GM19099 (cell line): ENCODE measurements at regions not wholly inside any gene's neighbourhood (a gene's known extent, or its start where the extent isn't known, plus 50 kb on each side); places are given as distances from the start of the nearest gene placed in this dataset.

Experiments used
- POLR2A ChIP-seq: IDR thresholded peaks from 3 replicates; pipeline ENCODE4 v1.6.1; 2011; ENCODE audit warnings: low read depth; ENCODE audit not compliant: insufficient read length; ENCODE audit errors: extremely low read depth

GRCh38 chr12:127230843-127231260 lies 1036.1 kb upstream of the TMEM132C start:
- TF ChIP-seq POLR2A: no peak

- TF ChIP-seq POLR2A: no peak
Measured at GRCh38 chr12:127231371-127231770, 1035.6 kb upstream of the TMEM132C start.

- no peak for TF ChIP-seq POLR2A
Measured at GRCh38 chr12:127233016-127233415, 1034.0 kb upstream of the TMEM132C start.

GRCh38 chr12:127235761-127236160 lies 1031.2 kb upstream of the TMEM132C start:
- TF ChIP-seq POLR2A: no peak

GRCh38 chr12:127236491-127236890 lies 1030.5 kb upstream of the TMEM132C start:
- no peak for TF ChIP-seq POLR2A

GRCh38 chr12:127237151-127237550 lies 1029.8 kb upstream of the TMEM132C start:
- TF ChIP-seq POLR2A: no peak

GRCh38 chr12:127238107-127238506 lies 1028.9 kb upstream of the TMEM132C start:
- TF ChIP-seq POLR2A: no peak

GRCh38 chr12:127239781-127240180 lies 1027.2 kb upstream of the TMEM132C start:
- no peak for TF ChIP-seq POLR2A

GRCh38 chr12:127240249-127240929 lies 1026.6 kb upstream of the TMEM132C start:
- TF ChIP-seq POLR2A: no peak

GRCh38 chr12:127241072-127241817 lies 1025.7 kb upstream of the TMEM132C start:
- TF ChIP-seq POLR2A: no peak

- TF ChIP-seq POLR2A: no peak
Measured at GRCh38 chr12:127245009-127245408, 1022.0 kb upstream of the TMEM132C start.

GRCh38 chr12:127245437-127245836 lies 1021.5 kb upstream of the TMEM132C start:
- TF ChIP-seq POLR2A: no peak

- TF ChIP-seq POLR2A: no peak
Measured at GRCh38 chr12:127247937-127248336, 1019.0 kb upstream of the TMEM132C start.

- no peak for TF ChIP-seq POLR2A
Measured at GRCh38 chr12:127249428-127249827, 1017.5 kb upstream of the TMEM132C start.

- TF ChIP-seq POLR2A: no peak
Measured at GRCh38 chr12:127253797-127254327, 1013.1 kb upstream of the TMEM132C start.

- no peak for TF ChIP-seq POLR2A
Measured at GRCh38 chr12:127254420-127254955, 1012.5 kb upstream of the TMEM132C start.
